Mesenchymal stem cell (in vitro differentiated cells and primary cell): ENCODE measurements at regions not wholly inside any gene's neighbourhood (a gene's known extent, or its start where the extent isn't known, plus 50 kb on each side); places are given as distances from the start of the nearest gene placed in this dataset.

Source experiments
- DNase-seq: peaks from one replicate; pipeline ENCODE4 v3.0.0-alpha.2; 2013
- H2AFZ ChIP-seq: one replicate; pipeline ENCODE4 v1.6.1; 2013; ENCODE audit warnings: low read depth, mild to moderate bottlenecking, control low read depth, inconsistent platforms, low read length, moderate library complexity
- H2AK5ac ChIP-seq: 2 replicates; pipeline ENCODE4 v1.6.1; 2013; ENCODE audit warnings: low read length, moderate library complexity, mild to moderate bottlenecking, inconsistent platforms; ENCODE audit not compliant: severe bottlenecking
- H2BK120ac ChIP-seq: one replicate; pipeline ENCODE4 v1.6.1; 2013; ENCODE audit warnings: low read depth, mild to moderate bottlenecking, inconsistent platforms, low read length, moderate library complexity
- H2BK12ac ChIP-seq, 2 experiments: one replicate each; pipeline ENCODE4 v1.6.1; 2013; ENCODE audit warnings: inconsistent platforms in 2 of 2, low read length in 2 of 2, mild to moderate bottlenecking in 2 of 2, moderate library complexity in 2 of 2, control low read depth in 1 of 2
- H2BK15ac ChIP-seq: one replicate; pipeline ENCODE4 v1.6.1; 2013; ENCODE audit warnings: mild to moderate bottlenecking, low read depth, inconsistent platforms; ENCODE audit not compliant: poor library complexity, severe bottlenecking
- H2BK5ac ChIP-seq: 2 replicates; pipeline ENCODE4 v1.6.1; 2013; ENCODE audit warnings: low read depth, mild to moderate bottlenecking, low read length, control low read depth, inconsistent platforms; ENCODE audit not compliant: poor library complexity, severe bottlenecking
- H3K14ac ChIP-seq, 2 experiments: one replicate each; pipeline ENCODE4 v1.6.1; 2013; ENCODE audit warnings: inconsistent platforms in 2 of 2, low read length in 2 of 2, control low read depth in 1 of 2, mild to moderate bottlenecking in 1 of 2, moderate library complexity in 1 of 2
- H3K18ac ChIP-seq, 2 experiments: one replicate each; pipeline ENCODE4 v1.6.1; 2013; ENCODE audit warnings: inconsistent platforms in 2 of 2, low read length in 2 of 2, control low read depth in 1 of 2, low read depth in 1 of 2, mild to moderate bottlenecking in 1 of 2
- H3K23ac ChIP-seq, 2 experiments: one replicate each; pipeline ENCODE4 v1.6.1; 2013; ENCODE audit warnings: inconsistent platforms in 2 of 2, low read length in 2 of 2, mild to moderate bottlenecking in 2 of 2, moderate library complexity in 2 of 2, control low read depth in 1 of 2
- H3K27ac ChIP-seq: 2 replicates; pipeline ENCODE4 v1.5.1; 2013; ENCODE audit warnings: mild to moderate bottlenecking, moderate library complexity, low read length, control low read depth, inconsistent platforms; ENCODE audit not compliant: poor library complexity, severe bottlenecking
- H3K27me3 ChIP-seq, 2 experiments: 2 replicates each; pipeline versions ENCODE4 v1.6.1 to v1.7.0; 2013; ENCODE audit warnings: low read length in 2 of 2, mild to moderate bottlenecking in 2 of 2, moderate library complexity in 2 of 2, control low read depth in 1 of 2, inconsistent platforms in 1 of 2; ENCODE audit not compliant: control insufficient read depth in 1 of 2, insufficient read depth in 1 of 2
- H3K36me3 ChIP-seq, 2 experiments: 2 replicates each; pipeline versions ENCODE4 v1.6.1 to v1.7.0; 2013; ENCODE audit warnings: low read length in 2 of 2, control low read depth in 1 of 2, inconsistent platforms in 1 of 2, low read depth in 1 of 2, mild to moderate bottlenecking in 1 of 2; ENCODE audit not compliant: insufficient read depth in 2 of 2, control insufficient read depth in 1 of 2
- H3K4ac ChIP-seq, 2 experiments: one replicate each; pipeline ENCODE4 v1.6.1; 2013; ENCODE audit warnings: inconsistent platforms in 2 of 2, low read length in 2 of 2, mild to moderate bottlenecking in 2 of 2, moderate library complexity in 2 of 2, control low read depth in 1 of 2, low read depth in 1 of 2
- H3K4me1 ChIP-seq: 2 replicates; pipeline ENCODE4 v1.6.1; 2013; ENCODE audit warnings: low read depth, low read length, control low read depth; ENCODE audit not compliant: control insufficient read depth, insufficient read depth
- H3K4me2 ChIP-seq: 2 replicates; pipeline ENCODE4 v1.6.1; 2013; ENCODE audit warnings: low read length, mild to moderate bottlenecking, inconsistent platforms; ENCODE audit not compliant: poor library complexity, severe bottlenecking
- H3K4me3 ChIP-seq, 2 experiments: 2 replicates each; pipeline versions ENCODE4 v1.5.1 to v1.7.0; 2013; ENCODE audit warnings: low read length in 2 of 2, mild to moderate bottlenecking in 2 of 2, control low read depth in 1 of 2, low read depth in 1 of 2; ENCODE audit not compliant: insufficient read depth in 1 of 2
- H3K79me1 ChIP-seq: replicated peaks from 2 replicates; pipeline ENCODE4 v1.6.1; 2013; ENCODE audit warnings: mild to moderate bottlenecking, control low read depth, low read length, inconsistent platforms; ENCODE audit not compliant: poor library complexity, severe bottlenecking
- H3K9ac ChIP-seq: 2 replicates; pipeline ENCODE4 v1.7.0; 2013; ENCODE audit warnings: mild to moderate bottlenecking, low read length, moderate library complexity
- H3K9me3 ChIP-seq: 2 replicates; pipeline ENCODE4 v1.7.0; 2013; ENCODE audit warnings: mild to moderate bottlenecking, low read length; ENCODE audit not compliant: control insufficient read depth
- H4K8ac ChIP-seq: one replicate; pipeline ENCODE4 v1.6.1; 2013; ENCODE audit warnings: inconsistent platforms, mild to moderate bottlenecking, low read length, moderate library complexity
- H4K91ac ChIP-seq: one replicate; pipeline ENCODE4 v1.6.1; 2013; ENCODE audit warnings: mild to moderate bottlenecking, low read length, inconsistent platforms
- WGBS: methylation state at CpG from one replicate; pipeline ENCODE4 v1.1.7; 2013; ENCODE audit warnings: mixed read lengths; 5-methylcytosine and 5-hydroxymethylcytosine counted together

- Histone ChIP-seq H3K23ac (no peak overlapping the region), H2BK5ac (no peak overlapping the region), H3K79me1 (peaks cover 2% of the 10 kb centered on the region), H2AFZ (no peak overlapping the region), H2AK5ac (peak overlapping the region; percentile 96), H3K27ac (no peak overlapping the region), H3K14ac (peak overlapping the region in 1 of 2 experiments; percentile 79), H3K9ac (no peak overlapping the region), H2BK12ac (peak overlapping the region; percentile 99), H3K4me2 (no peak overlapping the region), H2BK15ac (peak overlapping the region; percentile 33), H3K36me3 (no peaks in the 10 kb centered on the region), H3K4me3 (no peak overlapping the region), H3K27me3 (no peaks in the 10 kb centered on the region), H2BK120ac (peak overlapping the region; percentile 96), H3K4me1 (peaks cover 26% of the 10 kb centered on the region), H4K91ac (peak overlapping the region; percentile 94), H3K4ac (peak overlapping the region; percentile 97 to 99), H3K9me3 (no peaks in the 10 kb centered on the region), H3K18ac (peak overlapping the region; percentile 98 to 99), H4K8ac (no peak overlapping the region)
- WGBS: 98% methylated on average over 7 of the region's 10 CpGs
- no peak for DNase-seq
Observed at GRCh38 chr1:234985516-234986294, 142.9 kb downstream of the TOMM20 start.

GRCh38 chr1:234985007-234985370 lies 143.6 kb downstream of the TOMM20 start:
- Histone ChIP-seq H3K4me2 (no peak overlapping the region), H3K14ac (peak overlapping the region in 1 of 2 experiments; percentile 98), H2BK5ac (no peak overlapping the region), H2AFZ (no peak overlapping the region), H4K8ac (peak overlapping the region; percentile 83), H3K4me3 (no peak overlapping the region), H4K91ac (peak overlapping the region; percentile 99), H2BK12ac (peak overlapping the region; percentile 99), H2BK15ac (peak overlapping the region; percentile 95), H3K4me1 (peaks cover 30% of the 10 kb centered on the region), H3K23ac (no peak overlapping the region), H3K18ac (peak overlapping the region; percentile 98 to 99), H3K27ac (peak overlapping the region; percentile 48), H3K9ac (no peak overlapping the region), H3K79me1 (peaks cover 2% of the 10 kb centered on the region), H3K36me3 (no peaks in the 10 kb centered on the region), H2BK120ac (peak overlapping the region; percentile 96), H3K27me3 (no peaks in the 10 kb centered on the region), H3K4ac (peak overlapping the region; percentile 97 to 99), H3K9me3 (no peaks in the 10 kb centered on the region), H2AK5ac (peak overlapping the region; percentile 96)
- no peak for DNase-seq
- 93% methylated on average over 7 of the region's 7 CpGs for WGBS

- no peak overlapping the region for H2BK15ac ChIP-seq
- H3K18ac ChIP-seq: peak overlapping the region; percentile 82 to 96
Observed at GRCh38 chr1:234983564-234984238, 144.9 kb downstream of the TOMM20 start.

GRCh38 chr1:234981758-234982157 lies 146.9 kb downstream of the TOMM20 start:
- H2BK5ac ChIP-seq: no peak overlapping the region
- H3K79me1 ChIP-seq: peaks cover 2% of the 10 kb centered on the region
- peak overlapping the region in 1 of 2 experiments; percentile 63 for H3K14ac ChIP-seq
- H2BK15ac ChIP-seq: peak overlapping the region; percentile 70
- no peaks in the 10 kb centered on the region for H3K27me3 ChIP-seq
- H3K4me2 ChIP-seq: no peak overlapping the region
- peak overlapping the region; percentile 2 for H3K9ac ChIP-seq
- H3K27ac ChIP-seq: peak overlapping the region; percentile 92
- H3K18ac ChIP-seq: peak overlapping the region; percentile 87 to 92
- H3K4me3 ChIP-seq: no peak overlapping the region
- H2AFZ ChIP-seq: no peak overlapping the region
- H3K36me3 ChIP-seq: no peaks in the 10 kb centered on the region
- peaks cover 36% of the 10 kb centered on the region for H3K4me1 ChIP-seq
- 85% methylated on average over 2 of the region's 2 CpGs for WGBS
- H4K8ac ChIP-seq: peak overlapping the region; percentile 90
- H2BK120ac ChIP-seq: peak overlapping the region; percentile 99
- DNase-seq: no peak
- peak overlapping the region; percentile 87 for H4K91ac ChIP-seq
- peak overlapping the region; percentile 93 for H2AK5ac ChIP-seq
- no peaks in the 10 kb centered on the region for H3K9me3 ChIP-seq
- peak overlapping the region; percentile 99 to 100 for H2BK12ac ChIP-seq
- H3K23ac ChIP-seq: no peak overlapping the region
- peak overlapping the region; percentile 54 to 89 for H3K4ac ChIP-seq

More at GRCh38 chr1:234983564-234984238, 144.9 kb downstream of the TOMM20 start:
- Histone ChIP-seq H3K27ac (peak overlapping the region; percentile 48), H2BK120ac (peak overlapping the region; percentile 91), H3K4me3 (no peak overlapping the region), H4K8ac (peak overlapping the region; percentile 79), H2BK5ac (peak overlapping the region; percentile 11), H3K4ac (peak overlapping the region; percentile 75 to 79), H3K9me3 (no peaks in the 10 kb centered on the region), H2AFZ (no peak overlapping the region), H4K91ac (peak overlapping the region; percentile 92), H3K27me3 (no peaks in the 10 kb centered on the region), H3K79me1 (peaks cover 2% of the 10 kb centered on the region), H3K4me2 (no peak overlapping the region), H3K36me3 (no peaks in the 10 kb centered on the region), H3K23ac (no peak overlapping the region), H3K14ac (no peak overlapping the region), H2BK12ac (peak overlapping the region; percentile 91 to 93), H3K9ac (peak overlapping the region; percentile 53), H2AK5ac (peak overlapping the region; percentile 79), H3K4me1 (peaks cover 40% of the 10 kb centered on the region)
- DNase-seq: no peak
- WGBS: 57% methylated on average over 7 of the region's 7 CpGs
